ENCODE measurements at regions not wholly inside any gene's neighbourhood (a gene's known extent, or its start where the extent isn't known, plus 50 kb on each side); places are given as distances from the start of the nearest gene placed in this dataset.

DNA sequence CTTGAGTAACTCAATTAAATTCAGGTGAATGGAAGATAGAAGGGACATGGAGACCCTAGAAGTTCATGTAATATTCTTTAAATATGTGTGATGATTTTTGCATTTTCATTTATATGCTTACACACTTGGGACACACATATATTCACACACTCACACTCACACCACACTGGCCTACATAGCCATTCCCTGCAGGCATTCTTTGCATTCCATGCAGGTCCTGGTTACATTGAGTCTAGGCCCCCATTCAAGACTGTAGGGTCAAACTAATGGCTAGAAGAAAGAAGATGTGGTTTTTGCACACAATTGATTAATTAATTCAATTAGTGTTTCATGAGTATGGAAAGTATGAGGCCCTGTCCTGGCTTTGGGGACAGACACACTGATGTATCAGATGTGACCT lies 249.4 kb downstream of the HNMT start:
- H3K9ac ChIP-seq (replicated peaks; ENCODE audit: extremely low read depth, insufficient read depth, low read length): no peak overlapping the region
- no peaks in the 10 kb centered on the region for H4K20me1 ChIP-seq (replicated peaks; ENCODE audit: control insufficient read depth, extremely low read depth, insufficient read depth, low read length)
- H3K4me3 ChIP-seq (replicated peaks in 1 of 3; ENCODE audit: insufficient read depth in 1 of 3, low read depth in 1 of 3, low read length in 3 of 3): no peak overlapping the region
- H3K9me1 ChIP-seq (replicated peaks; ENCODE audit: control insufficient read depth, extremely low read depth, insufficient read depth, low read length): no peaks in the 10 kb centered on the region
- H2AFZ ChIP-seq (ENCODE audit: low read depth, low read length): no peak overlapping the region
- H3K9me3 ChIP-seq (replicated peaks; ENCODE audit: control insufficient read depth, insufficient read depth, low read length): no peaks in the 10 kb centered on the region
- TF ChIP-seq POLR2AphosphoS5 (IDR thresholded peaks at IDR 0.05; ENCODE audit: insufficient read depth, low read depth, low read length) (no peak), MYC (IDR thresholded peaks at IDR 0.05; ENCODE audit: low read depth, low read length) (no peak), GATA2 (IDR thresholded peaks at IDR 0.05; ENCODE audit: insufficient read depth, insufficient read length, low read depth, low read length) (no peak), JUN (IDR thresholded peaks at IDR 0.05; ENCODE audit: borderline replicate concordance, insufficient read depth, insufficient read length, low read depth) (no peak), EZH2 (IDR thresholded peaks at IDR 0.05; ENCODE audit: borderline replicate concordance, low read depth, low read length, severe bottlenecking) (no peak), POLR2A (IDR thresholded peaks at IDR 0.05; ENCODE audit: low read depth, low read length) (no peak), FOS (IDR thresholded peaks at IDR 0.05; ENCODE audit: borderline replicate concordance, insufficient read depth, low read length) (no peak)
- TF ChIP-seq, protein P1, sequence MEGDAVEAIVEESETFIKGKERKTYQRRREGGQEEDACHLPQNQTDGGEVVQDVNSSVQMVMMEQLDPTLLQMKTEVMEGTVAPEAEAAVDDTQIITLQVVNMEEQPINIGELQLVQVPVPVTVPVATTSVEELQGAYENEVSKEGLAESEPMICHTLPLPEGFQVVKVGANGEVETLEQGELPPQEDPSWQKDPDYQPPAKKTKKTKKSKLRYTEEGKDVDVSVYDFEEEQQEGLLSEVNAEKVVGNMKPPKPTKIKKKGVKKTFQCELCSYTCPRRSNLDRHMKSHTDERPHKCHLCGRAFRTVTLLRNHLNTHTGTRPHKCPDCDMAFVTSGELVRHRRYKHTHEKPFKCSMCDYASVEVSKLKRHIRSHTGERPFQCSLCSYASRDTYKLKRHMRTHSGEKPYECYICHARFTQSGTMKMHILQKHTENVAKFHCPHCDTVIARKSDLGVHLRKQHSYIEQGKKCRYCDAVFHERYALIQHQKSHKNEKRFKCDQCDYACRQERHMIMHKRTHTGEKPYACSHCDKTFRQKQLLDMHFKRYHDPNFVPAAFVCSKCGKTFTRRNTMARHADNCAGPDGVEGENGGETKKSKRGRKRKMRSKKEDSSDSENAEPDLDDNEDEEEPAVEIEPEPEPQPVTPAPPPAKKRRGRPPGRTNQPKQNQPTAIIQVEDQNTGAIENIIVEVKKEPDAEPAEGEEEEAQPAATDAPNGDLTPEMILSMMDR (IDR thresholded peaks at IDR 0.05; ENCODE audit: extremely low read depth in 1 of 2, insufficient read depth in 1 of 2, low read depth in 1 of 2, low read length in 2 of 2): no peak
- TF ChIP-seq, protein P2, sequence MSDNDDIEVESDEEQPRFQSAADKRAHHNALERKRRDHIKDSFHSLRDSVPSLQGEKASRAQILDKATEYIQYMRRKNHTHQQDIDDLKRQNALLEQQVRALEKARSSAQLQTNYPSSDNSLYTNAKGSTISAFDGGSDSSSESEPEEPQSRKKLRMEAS (IDR thresholded peaks at IDR 0.05; ENCODE audit: insufficient read depth, insufficient read length): no peak
- no peak overlapping the region for H3K27ac ChIP-seq (ENCODE audit: insufficient read depth, low read depth, low read length)
- BruUV-seq (replicated peaks): no TSS peak
- no peaks in the 10 kb centered on the region for H3K79me2 ChIP-seq (ENCODE audit: control insufficient read depth, insufficient read depth, low read length)
- POLR2A ChIA-PET: no interaction called here
- no peaks in the 10 kb centered on the region for H3K27me3 ChIP-seq (ENCODE audit: control insufficient read depth in 2 of 2, insufficient read depth in 2 of 2, low read length in 2 of 2)
- H3K4me1 ChIP-seq (ENCODE audit: control insufficient read depth, extremely low read depth, insufficient read depth, low read length): peaks cover 7% of the 10 kb centered on the region
- intact Hi-C loops (cut with micrococcal nuclease) (no loop called here), dilution Hi-C loops (cut with MboI; ENCODE audit: extremely low pct_ligation_motif_present, low sequenced_read_pairs) (no loop called here)
- no peak overlapping the region for H3K4me2 ChIP-seq (ENCODE audit: insufficient read depth, low read length)
- no peak for DNase-seq (ENCODE audit: low read depth, low spot score)
- FAIRE-seq: no peak
- CTCF ChIA-PET: interaction anchor here (1.3 kb wide), 1 partner anchor 11 kb away, joined by 3 read pairs; no protein-coding TSS in a partner anchor
- no peaks in the 10 kb centered on the region for H3K36me3 ChIP-seq (ENCODE audit: control insufficient read depth in 2 of 2, extremely low read depth in 1 of 2, insufficient read depth in 2 of 2, low read length in 2 of 2)

All from endothelial cell of umbilical vein (primary cell).